ENCODE measurements at regions not wholly inside any gene's neighbourhood (a gene's known extent, or its start where the extent isn't known, plus 50 kb on each side); places are given as distances from the start of the nearest gene placed in this dataset.

- DNase-seq (ENCODE audit: low read depth in 2 of 2): no peak
Observed at GRCh38 chr18:73923866-73924265, 223.8 kb downstream of the FBXO15 start.

GRCh38 chr18:73920033-73920432 lies 227.6 kb downstream of the FBXO15 start:
- no peak for DNase-seq (ENCODE audit: low read depth in 2 of 2)

GRCh38 chr18:73918816-73919215 lies 228.8 kb downstream of the FBXO15 start:
- no peak for DNase-seq (ENCODE audit: low read depth in 2 of 2)

- DNase-seq (ENCODE audit: low read depth in 2 of 2): no peak
Observed at GRCh38 chr18:73917046-73917445, 230.6 kb downstream of the FBXO15 start.

GRCh38 chr18:73913505-73913904 lies 234.1 kb downstream of the FBXO15 start:
- no peak for DNase-seq (ENCODE audit: low read depth in 2 of 2)

DNA sequence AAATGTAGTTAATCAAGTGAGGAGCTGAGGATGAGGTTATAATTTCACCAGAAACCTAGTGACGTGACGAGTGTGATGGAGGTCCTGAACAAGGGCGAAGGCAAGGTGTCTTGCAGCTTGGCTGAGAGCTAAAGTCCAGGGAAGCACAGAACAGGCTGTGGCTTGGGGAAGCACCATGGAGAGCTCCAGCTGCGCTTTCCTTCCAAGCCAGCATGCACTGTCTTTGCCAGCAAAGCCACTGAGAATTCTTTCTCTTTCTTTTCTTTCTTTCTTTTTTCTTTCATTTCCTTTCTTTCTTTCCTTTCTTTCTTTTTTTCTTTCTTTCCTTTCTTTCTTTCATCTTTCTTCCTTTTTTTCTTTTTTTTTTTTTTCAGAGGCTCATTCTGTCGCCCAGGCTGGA lies 239.3 kb downstream of the FBXO15 start:
- no peak for DNase-seq (ENCODE audit: low read depth in 2 of 2)

DNA sequence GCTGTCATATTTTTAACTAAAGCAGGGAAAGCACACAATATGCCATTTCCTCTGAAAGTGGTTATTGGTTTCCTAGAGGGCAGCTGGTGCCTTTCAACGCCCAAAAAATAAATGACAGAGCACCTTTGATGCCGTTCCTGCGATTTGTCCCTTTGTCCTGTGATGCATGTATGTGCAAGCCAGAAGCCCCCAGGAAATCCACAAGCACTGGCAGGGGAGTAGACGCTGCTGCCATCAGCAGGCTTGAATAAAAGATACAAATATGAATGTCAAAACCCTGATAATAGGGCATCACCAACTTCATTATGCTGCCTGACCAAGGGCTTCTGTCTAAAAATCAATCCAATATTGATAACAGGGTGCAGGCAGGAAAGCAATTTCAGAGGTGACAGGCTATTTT lies 246.1 kb downstream of the FBXO15 start:
- DNase-seq (ENCODE audit: low read depth in 2 of 2): no peak

GRCh38 chr18:73901151-73901550 lies 246.5 kb downstream of the FBXO15 start:
- no peak for DNase-seq (ENCODE audit: low read depth in 2 of 2)

GRCh38 chr18:73900106-73900835 lies 247.4 kb downstream of the FBXO15 start:
- DNase-seq (ENCODE audit: low read depth in 2 of 2): no peak

DNA sequence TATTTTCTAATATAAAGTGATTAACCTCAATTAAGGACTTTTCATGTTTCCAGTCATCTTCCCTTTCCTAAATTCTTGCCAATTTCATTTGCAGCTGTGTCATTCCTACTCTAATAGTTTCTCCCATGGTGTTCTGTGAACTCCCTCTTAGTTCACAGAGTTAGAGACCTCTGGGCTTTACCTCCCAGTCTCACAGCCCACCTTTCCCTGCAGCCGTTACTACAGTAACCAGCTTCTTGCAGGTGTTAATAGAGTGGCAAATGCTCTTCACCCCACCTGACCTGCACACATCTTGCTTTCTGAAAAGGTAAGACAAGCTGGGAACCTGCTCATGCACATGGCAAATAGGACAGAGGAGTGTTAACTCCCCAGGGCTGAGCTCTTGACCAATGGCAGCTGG lies 250.1 kb downstream of the FBXO15 start:
- no peak for DNase-seq (ENCODE audit: low read depth in 2 of 2)

DNA sequence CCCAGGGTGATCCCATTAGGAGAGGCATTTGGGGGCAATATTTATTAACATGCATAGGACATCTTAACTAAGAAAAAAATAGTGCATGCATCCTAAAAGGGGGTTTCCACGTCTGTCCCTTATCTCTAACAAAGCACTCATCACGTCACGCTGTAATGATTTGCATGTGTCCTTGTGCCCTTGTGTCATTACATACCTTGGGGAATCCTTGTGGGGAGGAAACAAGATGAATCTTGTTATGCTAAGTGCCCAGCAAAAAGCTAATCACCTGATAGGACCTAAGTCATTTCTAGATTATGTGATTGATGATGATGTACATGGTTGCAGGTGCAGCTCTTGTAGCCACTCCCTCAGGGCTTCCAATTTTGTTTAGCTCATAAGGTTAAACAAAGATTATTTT lies 250.9 kb downstream of the FBXO15 start:
- DNase-seq (ENCODE audit: low read depth in 2 of 2): no peak

DNA sequence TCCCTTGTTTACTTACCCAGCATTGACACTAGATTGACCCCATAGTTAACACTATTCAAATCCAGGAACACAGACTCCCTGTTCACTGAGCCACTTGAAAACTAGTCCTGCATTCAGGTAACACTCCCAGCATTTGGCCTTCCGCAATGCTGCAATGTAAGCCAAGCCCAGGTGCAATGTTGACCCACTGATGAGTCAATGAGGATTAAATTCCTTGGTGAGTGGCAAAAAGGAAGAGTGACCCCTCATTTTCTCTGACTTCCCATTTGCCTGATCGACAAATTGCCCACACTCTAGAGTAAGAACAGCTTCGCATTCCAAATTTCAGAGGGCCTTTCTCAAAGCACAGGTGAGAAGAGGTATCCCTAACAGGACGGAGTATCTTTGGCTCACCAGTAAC lies 251.9 kb downstream of the FBXO15 start:
- no peak for DNase-seq (ENCODE audit: low read depth in 2 of 2)

- no peak for DNase-seq (ENCODE audit: low read depth in 2 of 2)
Observed at GRCh38 chr18:73893880-73894279, 253.8 kb downstream of the FBXO15 start.

GRCh38 chr18:73891572-73892421 lies 255.8 kb downstream of the FBXO15 start:
- no peak for DNase-seq (ENCODE audit: low read depth in 2 of 2)

DNA sequence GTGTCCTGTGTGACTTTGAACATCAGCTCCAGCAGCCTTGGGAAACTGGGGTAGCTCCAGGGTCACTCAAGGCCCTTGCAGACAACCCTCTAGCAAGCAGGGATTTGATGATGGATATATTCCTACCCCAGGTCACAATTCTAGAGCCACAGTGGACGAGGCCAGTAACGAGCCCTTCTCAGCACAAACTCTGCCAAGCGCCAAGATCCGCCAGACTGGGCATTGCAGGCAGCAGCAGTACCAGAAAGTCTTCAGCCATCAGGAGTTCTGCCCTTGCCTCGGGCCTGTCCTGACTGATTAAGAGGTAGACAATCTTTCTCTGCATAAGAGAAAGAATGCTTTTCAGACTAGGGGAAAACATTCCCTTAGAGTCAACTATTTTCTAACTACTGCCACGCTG lies 259.1 kb downstream of the FBXO15 start:
- DNase-seq (ENCODE audit: low read depth in 2 of 2): no peak

DNA sequence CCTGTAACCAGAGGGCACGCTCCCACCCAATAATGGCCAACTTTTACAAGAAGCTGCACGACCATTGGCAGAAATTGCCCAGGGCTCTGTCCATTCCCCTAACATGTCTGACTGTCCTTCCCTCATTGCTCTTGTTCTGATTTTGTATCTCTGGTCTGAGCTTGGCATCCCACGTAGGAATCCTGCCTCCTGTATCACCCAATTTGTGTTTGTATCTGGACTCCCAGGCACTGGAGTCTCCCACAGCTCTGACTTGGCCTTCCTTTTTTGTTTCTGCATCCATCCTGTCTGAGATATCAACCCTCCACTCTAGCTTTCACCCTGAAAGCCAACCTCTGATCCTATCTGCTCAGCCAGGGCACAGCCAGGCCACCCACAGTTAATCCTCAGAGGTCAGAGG lies 259.8 kb downstream of the FBXO15 start:
- no peak for DNase-seq (ENCODE audit: low read depth in 2 of 2)

GRCh38 chr18:73884868-73885267 lies 262.8 kb downstream of the FBXO15 start:
- DNase-seq (ENCODE audit: low read depth in 2 of 2): no peak

- no peak for DNase-seq (ENCODE audit: low read depth in 2 of 2)
Observed at GRCh38 chr18:73881396-73881917, 266.2 kb downstream of the FBXO15 start.

DNA sequence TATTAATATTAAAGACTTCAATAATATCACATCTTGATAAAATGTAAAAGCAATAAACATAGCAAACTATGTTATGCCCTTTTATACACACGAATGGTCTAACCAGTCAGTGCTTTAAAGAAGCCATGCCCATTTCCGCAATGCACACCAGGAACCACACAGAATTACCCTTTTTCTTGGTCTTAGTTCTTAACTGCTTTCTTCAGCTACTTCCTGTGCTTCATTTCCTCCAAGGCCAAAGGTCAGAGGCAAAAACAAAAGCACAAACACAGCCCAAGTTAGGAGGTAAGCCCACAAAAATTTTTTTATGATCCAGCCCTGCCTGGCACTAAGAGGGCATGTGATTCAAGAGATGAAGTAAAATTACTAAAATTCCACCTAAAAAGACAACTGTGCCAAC lies 267.2 kb downstream of the FBXO15 start:
- DNase-seq (ENCODE audit: low read depth in 2 of 2): no peak

- DNase-seq (ENCODE audit: low read depth in 2 of 2): no peak
Observed at GRCh38 chr18:73879766-73880165, 267.9 kb downstream of the FBXO15 start.

GRCh38 chr18:73879328-73879727 lies 268.3 kb downstream of the FBXO15 start:
- DNase-seq (ENCODE audit: low read depth in 2 of 2): no peak

DNA sequence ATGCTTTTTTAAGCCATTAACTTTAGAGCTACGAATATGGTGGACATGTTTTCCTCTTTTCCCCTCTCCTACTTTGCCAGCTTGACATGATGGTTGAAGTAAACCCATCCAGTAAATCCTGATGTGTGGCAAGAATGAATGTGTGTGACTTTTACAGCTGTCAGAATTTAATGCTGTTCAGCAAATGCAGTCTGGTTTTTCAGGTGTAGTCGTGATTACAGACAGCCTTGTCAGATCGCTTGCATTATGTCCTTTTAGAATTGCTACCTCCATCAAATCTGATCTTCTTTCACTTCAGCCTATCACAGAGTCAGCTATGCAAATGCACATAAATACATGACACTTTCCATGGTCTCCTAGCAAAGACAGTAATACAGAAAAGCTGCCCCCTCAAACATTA lies 278.5 kb downstream of the FBXO15 start:
- no peak for DNase-seq (ENCODE audit: low read depth in 2 of 2)

GRCh38 chr18:73861771-73862170 lies 285.9 kb downstream of the FBXO15 start:
- DNase-seq (ENCODE audit: low read depth in 2 of 2): no peak

All from stimulated activated CD8-positive, alpha-beta memory T cell treated with anti-CD3 and anti-CD28 coated beads, Interleukin-15, amount 100 ng/mL, for 48 hours (primary cell).